Lower leg skin (tissue), 3 donors: ENCODE measurements at regions not wholly inside any gene's neighbourhood (a gene's known extent, or its start where the extent isn't known, plus 50 kb on each side); places are given as distances from the start of the nearest gene placed in this dataset.

Source experiments
- CTCF ChIP-seq, 3 donors: fragments of 450-650 bp; IDR thresholded peaks; one replicate each; pipeline ENCODE4 v1.5.1; 2016; ENCODE audit warnings: antibody characterized with exemption in 3 of 3, mild to moderate bottlenecking in 3 of 3, moderate library complexity in 2 of 3
- POLR2A ChIP-seq, 2 donors: fragments of 450-650 bp; IDR thresholded peaks; one replicate each; pipeline ENCODE4 v1.6.1; 2016 to 2017; ENCODE audit warnings: antibody characterized with exemption in 2 of 2, mild to moderate bottlenecking in 1 of 2, moderate library complexity in 1 of 2

- TF ChIP-seq POLR2A (IDR thresholded peaks at IDR 0.05) (no peak), CTCF (IDR thresholded peaks at IDR 0.05) (no peak)
Measured at GRCh38 chr6:1538810-1539478, 70.8 kb upstream of the FOXC1 start.
